ENCODE measurements at regions not wholly inside any gene's neighbourhood (a gene's known extent, or its start where the extent isn't known, plus 50 kb on each side); places are given as distances from the start of the nearest gene placed in this dataset.

GRCh38 chr16:86872833-86873232, 294.5 kb downstream of the FOXL1 start:
- TF ChIP-seq, protein P1, sequence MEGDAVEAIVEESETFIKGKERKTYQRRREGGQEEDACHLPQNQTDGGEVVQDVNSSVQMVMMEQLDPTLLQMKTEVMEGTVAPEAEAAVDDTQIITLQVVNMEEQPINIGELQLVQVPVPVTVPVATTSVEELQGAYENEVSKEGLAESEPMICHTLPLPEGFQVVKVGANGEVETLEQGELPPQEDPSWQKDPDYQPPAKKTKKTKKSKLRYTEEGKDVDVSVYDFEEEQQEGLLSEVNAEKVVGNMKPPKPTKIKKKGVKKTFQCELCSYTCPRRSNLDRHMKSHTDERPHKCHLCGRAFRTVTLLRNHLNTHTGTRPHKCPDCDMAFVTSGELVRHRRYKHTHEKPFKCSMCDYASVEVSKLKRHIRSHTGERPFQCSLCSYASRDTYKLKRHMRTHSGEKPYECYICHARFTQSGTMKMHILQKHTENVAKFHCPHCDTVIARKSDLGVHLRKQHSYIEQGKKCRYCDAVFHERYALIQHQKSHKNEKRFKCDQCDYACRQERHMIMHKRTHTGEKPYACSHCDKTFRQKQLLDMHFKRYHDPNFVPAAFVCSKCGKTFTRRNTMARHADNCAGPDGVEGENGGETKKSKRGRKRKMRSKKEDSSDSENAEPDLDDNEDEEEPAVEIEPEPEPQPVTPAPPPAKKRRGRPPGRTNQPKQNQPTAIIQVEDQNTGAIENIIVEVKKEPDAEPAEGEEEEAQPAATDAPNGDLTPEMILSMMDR (IDR thresholded peaks at IDR 0.05; ENCODE audit: borderline replicate concordance, extremely low read depth, low read length, poor library complexity, severe bottlenecking) = no peak
- TF ChIP-seq EZH2 (IDR thresholded peaks at IDR 0.05; ENCODE audit: borderline replicate concordance, low read depth, low read length, severe bottlenecking) = no peak
